NCI-H446 treated with DMSO at 0.1 percent for 48 hours (cell line): ENCODE measurements at regions not wholly inside any gene's neighbourhood (a gene's known extent, or its start where the extent isn't known, plus 50 kb on each side); places are given as distances from the start of the nearest gene placed in this dataset.
"Not testable (repeated sequence)": the region's sequence is repeated elsewhere in the genome, so short reads cannot be mapped to it uniquely, and the experiment has no call there.

Experiments used
- DNase-seq: peaks from one replicate; lab custom pipeline; 2025; lab: John Stamatoyannopoulos, UW

DNA sequence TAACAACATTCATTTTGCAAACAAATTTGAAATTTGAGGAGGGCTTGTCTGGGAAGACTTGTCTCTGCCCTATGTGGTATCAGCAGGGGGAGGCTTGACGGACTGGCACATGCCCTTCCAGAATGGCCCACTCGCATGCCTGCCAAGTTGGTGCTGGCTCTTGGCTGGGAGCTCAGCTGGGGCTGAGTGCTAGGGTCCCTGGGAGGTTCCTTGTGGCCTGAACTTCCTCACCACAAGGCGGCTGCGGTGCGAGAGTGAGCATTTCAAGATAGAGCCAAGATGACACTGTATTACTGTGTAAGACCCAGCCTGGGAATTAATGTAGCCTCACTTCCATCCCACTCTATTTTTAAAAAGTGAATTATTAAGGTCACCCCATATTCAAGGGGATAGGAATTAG is 271.6 kb upstream of the PLEKHG7 start:
- peak; percentile 11 for DNase-seq

DNA sequence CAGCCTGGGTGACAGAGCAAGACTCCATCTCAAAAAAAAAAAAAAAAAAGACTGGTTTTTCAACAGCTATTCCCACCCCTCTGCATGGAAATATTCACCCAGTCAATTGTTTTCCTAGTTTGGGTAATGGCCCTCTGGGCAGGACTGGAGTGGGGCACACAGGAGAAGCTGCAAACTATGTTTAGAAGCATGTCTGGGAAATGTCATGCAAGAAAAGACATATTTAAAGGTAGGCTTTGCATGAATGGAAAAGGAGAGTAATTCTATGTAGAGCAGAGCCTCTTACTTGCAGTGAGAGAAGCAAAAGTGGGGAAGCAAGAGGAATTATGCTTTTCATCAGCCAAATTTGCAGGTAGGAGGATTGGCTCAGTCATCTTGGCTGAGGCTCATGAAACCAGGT is 276.5 kb upstream of the PLEKHG7 start:
- DNase-seq: no peak

DNA sequence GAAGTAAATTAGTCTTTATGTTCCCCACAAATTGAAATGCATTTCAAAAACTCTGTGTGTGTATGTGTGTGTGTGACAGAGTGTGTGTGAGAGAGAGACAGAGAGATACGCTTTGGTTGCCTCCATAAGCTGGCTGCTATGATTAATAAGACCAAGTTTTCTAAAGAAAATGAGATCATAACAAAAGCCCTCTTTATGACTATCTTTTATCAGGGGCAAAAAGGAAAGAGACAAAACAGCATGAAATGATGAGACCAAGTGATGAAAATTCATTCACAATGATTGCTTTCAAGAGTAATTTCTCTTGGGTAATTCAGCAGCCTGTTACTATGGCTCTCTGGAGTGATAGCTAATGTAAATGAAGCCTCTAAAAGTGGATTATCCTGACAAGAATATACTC is 277.6 kb upstream of the PLEKHG7 start:
- no peak for DNase-seq

DNA sequence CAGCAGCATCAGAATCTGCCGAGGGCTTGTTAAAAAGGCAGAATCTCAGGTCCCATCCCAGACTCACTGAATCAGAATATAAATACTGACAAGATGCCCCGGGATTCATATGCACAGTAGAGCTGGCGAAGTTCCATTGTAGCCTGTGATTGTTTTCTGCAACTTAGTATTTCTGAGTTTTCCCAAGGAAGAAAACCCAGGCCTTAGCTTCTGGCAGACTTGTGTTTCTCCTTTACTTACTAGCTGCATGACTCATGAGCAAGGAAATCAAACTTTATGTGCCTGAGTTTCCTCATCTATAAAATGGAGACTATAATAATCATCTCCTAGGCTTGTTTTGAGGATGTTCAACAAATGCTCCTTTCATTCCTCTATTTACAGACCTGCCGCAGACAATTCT is 278.5 kb upstream of the PLEKHG7 start:
- no peak for DNase-seq

DNA sequence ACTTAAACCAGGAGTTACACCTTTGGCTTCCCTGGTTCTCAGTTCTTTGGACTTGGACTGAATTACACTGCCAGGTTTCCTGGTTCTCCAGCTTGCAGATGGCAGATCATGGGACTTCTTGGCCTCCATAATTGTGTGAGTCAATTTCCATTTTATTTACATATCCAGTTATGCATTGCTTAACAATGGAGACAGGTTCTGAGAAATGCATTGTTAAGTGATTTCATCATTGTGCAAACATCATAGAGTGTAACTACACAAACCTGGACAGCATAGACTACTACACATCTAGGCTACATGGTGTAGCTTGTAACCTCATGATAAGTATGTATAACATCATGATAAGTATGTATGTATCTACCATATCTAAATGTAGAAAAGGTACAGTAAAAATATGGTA is 276.1 kb upstream of the BTG1 start:
- DNase-seq: no peak

DNA sequence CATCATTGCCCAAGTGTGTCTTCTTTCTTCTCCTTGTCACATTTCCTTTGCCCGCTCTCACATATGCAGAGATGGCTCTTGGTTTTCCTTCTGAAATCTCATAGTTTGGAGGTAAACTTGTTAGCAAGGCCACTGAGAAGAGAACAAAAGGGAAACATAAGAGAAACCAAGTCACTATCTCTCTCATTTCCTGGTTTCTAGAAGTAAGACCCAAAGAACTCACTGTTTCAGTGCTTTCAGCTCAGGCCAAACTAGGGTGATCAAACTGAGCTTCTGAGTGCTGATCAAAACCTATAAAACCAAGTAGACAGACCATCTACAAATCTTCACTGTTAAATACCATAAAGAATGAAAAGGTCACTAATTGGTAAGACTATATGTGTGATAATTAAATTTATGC is 275.4 kb upstream of the BTG1 start:
- DNase-seq: no peak

DNA sequence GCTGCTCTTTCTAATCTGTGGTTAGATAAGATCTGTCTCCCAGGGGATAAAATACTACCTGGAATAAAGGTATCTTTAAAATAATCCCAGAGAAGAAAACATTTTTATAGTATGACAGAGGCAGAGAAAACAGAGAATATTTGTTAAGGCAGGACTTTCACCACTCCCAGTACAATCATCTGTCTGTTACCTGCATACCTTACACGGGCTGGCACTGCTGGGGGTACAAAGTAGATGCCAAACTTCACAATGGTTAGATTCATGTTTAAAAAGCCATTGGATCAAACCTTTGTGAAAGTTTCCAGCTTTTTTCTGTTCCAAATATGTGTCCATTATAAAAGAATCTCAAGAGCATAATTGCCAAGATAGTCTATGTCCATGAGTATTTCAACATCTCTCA is 273.6 kb upstream of the BTG1 start:
- no peak for DNase-seq

DNA sequence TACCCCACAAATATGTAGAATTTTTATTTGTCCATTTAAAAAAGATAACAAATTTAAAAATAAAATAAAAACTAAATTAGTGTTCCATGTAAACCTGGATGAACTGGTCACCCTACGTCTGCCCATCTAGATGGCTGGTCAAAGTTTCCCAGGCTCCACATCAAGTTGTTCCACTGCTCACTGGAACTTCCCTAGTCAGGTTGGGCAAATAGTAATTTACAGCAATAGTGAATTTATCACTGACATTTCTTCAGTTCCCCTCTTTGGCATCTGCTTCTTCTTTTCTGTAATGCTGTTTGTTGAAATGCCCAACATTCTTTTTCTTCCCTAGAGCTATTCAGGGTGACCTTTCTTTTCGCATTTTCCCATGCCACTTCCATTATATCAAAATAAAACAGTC is 272.7 kb upstream of the BTG1 start:
- DNase-seq: no peak

DNA sequence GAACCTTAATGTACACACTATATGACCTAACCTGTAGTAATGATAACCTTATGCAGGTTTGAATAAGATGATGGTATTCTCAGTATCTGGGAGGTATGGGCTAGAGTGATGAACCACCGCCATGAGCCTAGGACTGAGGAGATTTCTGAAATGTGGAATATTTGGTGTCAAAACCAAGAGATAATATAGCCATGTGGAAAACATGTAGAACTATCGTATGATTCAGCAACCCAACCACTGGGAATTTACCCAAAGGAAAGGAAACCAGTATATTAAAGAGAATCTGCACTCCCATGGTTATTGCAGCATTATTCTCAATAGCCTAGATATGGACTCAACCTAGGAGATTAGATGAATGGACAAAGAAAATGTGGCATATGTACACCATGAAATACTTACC is 271.7 kb upstream of the BTG1 start:
- DNase-seq: no peak

DNA sequence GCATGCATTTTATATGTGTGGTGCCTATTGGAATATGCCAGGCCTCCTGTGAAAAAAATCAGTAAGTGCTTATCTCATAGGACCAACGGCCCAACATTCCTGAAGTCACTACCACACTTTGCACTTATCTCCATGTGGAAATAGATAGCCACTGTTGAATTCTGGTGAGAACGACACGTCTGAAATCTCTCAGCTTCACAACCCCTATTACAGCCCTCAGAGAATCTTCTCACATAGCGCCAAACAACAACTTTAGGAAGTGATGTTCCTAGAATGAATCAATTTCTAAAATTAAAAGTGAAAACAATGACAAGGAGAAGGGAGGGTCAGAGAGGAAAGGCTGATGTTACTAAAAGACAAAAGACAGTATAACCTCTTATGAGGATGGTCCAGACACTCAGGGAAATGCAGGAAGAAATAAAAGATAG is 270.8 kb upstream of the BTG1 start:
- DNase-seq: no peak

DNA sequence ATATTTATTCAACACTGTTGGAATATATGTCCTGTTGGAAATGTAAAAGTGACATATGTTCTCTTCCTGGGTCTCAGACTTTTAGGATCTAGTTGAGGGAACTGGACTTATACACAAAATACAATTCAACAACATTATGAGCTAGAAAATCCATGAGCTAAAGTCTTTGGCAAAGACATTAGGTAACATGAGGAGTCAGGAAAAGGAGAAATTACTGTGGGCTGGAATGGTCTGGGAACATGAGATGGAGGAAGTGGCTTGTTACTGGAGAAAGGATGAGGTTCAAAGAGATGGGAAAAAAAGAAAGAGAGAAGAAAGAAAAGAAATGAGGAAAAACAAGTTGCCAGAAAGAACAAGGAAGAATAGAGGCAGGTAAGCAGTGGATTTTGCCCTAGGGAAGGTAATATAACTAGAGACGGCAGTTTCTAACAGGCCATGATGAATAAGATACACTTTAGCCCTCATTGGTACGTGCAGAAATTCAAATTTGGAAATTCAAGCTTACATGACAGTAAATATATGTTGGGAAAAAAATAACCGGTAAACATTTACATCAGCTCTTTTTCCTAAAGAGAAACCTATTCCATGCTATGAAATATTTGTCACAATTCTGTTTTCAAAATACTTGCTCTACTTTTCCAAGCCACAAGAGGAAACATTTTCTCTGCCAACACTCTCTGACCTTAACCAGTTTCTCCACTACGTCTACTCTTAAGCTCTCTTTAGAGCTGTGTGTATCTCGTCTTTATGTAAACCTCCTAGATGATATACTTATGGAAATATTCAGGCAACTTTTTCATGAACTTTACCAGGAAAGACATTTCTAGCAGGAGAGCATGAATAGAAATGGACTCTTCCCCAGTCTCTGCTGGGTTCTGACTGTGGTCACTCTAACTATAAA is 268.8 kb upstream of the BTG1 start:
- no peak for DNase-seq

DNA sequence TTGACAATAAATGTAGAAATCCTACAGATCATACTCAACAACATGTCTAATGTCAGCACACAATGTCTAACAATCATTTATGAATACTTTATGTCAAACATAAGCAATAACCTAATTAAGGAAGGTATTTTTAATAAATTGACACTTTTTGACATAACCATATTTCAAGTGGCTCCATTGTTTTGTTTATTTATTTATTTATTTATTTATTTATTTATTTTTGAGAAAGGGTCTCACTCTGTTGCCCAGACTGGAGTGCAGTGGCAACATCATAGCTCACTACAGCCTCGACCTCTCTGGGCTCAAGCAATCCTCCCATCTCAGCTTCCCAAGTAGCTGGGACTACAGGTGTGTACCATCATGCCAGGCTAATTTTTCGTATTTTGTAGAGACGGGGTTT is 267.6 kb upstream of the BTG1 start:
- no peak for DNase-seq

DNA sequence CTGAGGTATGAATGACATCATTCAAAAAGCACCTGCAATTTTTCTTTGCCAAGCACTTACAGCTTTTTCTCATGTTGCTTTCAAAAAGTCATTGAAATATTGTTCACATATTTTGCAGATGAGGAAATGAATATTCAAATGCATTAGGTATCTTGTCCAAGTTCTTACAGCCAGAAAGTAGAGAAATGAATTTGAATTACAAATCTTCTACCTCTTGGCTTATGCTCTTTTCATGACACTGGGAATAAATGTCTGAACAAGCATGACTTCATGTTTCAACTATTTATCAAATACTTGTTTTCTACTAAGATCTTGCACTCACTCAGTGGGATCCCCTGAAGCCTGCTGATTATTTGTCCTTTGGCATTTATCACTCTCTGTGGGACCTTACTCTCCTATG is 267.2 kb upstream of the BTG1 start:
- DNase-seq: no peak

DNA sequence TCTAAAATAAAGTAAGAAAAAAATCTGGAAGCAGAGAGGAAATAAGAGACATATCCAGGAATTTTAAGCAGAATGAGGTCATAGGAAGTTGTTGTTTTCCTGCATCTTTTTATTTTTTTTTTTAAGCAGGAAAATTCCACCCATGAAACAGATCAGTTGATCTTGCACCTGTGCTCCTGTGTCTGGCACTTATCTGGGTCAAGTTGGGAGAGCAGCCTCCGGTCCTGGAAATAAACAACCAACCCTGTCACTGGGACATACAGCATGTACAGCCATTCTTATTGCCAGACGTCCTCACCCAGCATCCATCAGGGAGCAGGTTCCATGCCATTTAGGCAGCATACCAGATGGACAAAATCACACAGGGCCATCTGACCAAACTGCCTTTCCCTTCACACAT is 266.0 kb upstream of the BTG1 start:
- DNase-seq: no peak

DNA sequence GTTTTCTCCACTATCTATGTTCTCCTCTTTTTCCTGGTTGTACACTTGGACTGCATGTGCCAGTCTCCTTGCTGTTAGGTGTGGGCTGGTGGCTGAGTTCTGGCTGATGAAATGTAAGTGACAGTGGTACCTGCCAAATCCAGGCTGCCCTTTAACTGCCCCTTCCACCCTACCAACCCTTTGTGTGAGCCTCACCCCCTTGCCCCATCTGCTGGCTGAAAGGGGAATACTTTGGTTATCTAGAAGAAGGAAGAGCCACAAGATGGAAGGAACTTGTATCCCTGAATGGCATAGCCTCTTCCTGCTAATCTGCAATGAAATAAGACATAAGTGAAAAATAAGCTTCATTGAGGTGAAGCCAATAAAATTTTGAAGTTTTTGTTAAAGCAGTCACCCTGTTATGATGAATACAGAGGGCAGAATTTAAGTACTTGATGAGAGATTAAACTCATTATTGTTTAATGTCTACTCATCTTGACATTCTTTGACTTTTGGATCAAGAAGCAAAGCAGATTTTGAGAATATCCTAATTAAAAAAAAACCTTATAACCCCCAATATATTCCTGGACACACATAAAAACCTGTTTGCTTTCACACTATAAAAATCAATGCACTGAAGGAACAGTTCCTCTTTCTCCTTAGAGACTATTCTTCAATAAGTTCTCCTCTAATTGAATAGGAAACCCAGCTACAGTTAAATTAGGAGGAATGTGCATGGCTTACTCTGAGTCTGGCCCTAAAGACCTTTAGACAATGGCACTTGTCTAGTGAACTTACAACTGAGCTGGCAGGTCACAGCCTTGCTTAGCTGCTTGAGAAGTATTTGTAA is 262.6 kb upstream of the BTG1 start:
- no peak for DNase-seq

DNA sequence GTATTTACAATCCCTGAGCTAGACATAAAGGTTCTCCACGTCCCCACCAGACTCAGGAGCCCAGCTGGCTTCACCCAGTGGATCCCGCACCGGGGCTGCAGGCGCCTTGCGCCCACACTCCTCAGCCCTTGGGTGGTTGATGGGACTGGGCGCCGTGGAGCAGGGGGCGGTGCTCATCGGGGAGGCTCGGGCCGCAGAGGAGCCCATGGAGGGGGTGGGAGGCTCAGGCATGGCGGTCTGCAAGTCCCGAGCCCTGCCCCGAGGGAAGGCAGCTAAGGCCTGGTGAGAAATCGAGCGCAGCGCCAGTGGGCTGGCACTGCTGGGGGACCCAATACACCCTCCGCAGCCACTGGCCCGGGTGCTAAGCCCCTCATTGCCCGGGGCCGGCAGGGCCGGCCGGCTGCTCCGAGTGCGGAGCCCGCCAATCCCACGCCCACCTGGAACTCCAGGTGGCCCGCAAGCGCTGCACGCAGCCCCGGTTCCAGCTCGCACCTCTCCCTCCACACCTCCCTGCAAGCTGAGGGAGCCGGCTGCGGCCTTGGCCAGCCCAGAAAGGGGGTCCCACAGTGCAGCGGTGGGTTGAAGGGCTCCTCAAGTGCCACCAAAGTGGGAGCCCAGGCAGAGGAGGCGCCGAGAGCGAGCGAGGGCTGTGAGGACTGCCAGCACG is 260.9 kb upstream of the BTG1 start:
- DNase-seq: not testable (repeated sequence)

DNA sequence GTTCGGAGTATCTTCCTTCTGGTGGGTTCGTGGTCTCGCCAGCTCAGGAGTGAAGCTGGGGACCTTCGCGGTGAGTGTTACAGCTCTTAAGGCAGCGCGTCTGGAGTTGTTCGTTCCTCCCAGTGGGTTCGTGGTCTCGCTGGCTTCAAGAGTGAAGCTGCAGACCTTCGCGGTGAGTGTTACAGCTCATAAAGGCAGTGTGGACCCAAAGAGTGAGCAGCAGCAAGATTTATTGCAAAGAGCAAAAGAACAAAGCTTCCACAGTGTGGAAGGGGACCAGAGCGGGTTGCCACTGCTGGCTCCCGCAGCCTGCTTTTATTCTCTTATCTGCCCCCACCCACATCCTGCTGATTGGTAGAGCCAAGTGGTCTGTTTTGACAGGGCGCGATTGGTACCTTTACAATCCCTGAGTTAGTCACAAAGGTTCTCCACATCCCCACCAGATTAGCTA is 260.2 kb upstream of the BTG1 start:
- DNase-seq: not testable (repeated sequence)

DNA sequence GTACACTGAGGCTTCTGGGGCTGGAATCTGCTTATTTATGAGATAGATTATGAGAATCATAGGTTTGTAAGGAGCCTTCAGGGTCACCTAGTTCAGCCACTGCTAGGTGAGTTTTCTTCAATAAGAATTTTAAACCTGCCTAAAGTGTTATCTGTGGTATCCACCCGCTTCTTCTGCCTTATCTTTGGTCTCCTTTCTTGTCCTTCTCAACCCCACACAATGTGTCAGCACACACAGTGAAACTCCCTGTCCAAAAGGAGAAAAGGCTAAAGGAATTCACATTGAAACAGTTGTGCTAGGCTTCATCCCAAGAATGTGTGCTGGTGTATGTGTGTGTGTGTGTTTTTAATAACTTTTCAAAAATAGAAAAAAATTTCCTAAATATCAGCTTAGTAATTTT is 259.3 kb upstream of the BTG1 start:
- DNase-seq: no peak

DNA sequence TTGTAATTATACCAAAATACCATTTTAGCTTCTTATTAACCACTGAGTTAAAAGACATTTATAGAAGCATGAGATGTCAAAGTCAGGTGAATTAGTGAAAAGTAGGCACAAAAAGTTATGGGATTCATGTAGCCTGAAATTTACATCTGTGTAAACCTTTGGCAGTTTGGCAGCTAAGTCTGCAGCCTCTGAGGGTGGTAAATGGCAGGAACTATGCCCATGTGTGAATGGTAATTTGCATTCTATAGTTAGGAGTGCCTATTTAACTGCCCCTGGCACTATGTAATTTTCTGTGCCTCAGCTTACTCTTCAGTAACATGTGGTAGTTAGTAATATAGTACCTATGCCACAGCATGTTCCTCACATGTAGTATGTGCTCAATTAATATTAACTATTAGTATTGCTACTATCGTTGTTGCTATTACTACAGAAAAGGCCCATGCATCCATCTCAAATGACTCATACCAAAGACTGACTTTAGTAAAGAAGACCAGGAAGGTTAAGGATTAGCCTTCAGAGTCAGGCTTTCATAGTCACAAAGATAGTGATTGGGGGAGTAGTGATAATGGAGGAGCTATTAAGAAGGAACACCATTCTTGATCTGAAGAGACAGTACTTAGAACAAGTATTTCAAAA is 258.7 kb upstream of the BTG1 start:
- DNase-seq: no peak

DNA sequence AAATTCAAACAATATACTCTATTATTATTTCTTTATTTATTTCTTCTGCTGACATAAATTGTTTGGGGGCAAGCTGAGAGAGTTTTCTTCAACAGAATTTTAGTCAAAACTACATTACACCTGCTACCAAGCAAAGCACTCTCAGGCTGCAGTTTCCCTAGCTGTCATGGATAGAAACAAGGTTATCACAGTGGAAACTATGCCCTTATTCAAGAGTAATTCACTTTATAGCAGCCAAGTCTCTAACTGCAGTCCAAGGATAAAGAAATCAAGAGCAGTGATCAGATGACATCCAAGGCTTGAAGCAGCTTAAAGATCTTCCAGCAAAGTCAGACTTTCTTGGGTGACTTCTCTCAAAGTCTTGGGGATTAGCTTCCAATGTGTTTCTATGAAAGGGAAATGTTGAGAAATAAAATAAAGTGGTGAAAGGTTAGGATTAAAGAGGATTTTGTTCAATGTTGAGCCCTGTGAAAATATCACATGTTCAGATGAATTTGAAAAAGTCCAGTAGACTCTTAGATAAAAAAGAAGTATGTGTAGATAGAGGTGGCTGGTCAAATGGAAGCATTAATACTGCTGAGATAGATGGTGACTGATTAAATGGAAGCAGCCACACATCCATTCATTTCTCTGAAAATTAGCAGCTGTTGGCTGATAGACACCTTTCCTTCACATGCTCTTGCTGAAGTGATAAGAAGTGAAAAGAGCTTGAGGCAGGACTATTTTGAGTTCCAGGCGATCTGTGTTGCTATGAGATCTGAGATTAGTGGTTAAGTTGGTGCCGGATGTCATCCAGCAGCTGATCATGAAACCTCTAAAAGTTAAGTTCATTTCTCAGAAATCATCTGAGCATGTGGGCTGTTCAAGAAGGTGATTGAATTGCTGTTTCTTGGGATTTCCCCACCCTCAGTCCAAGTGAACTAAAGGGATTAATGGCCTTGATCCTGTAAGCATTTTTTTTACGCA is 257.8 kb upstream of the BTG1 start:
- DNase-seq: no peak

DNA sequence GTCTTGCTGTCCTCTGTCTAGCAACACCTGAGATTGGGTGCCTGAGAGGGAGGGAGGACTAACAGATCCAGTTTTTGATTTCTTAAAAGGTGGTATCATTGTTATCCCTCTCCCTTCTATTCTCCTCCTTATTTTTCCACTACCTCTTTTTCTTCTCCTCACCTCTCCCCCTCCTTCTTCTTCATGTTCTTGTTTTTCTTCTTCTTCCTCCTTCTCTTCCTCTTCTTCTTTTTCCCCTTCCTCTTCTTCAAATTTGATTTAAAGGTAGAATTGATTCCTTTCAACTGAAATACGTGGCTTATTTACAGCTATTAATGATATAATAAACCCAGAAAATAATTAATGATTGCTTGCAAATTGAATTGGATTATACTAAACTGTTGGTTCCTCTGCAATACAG is 256.8 kb upstream of the BTG1 start:
- no peak for DNase-seq
